UCSD-AML1 (cell line): ENCODE measurements at regions not wholly inside any gene's neighbourhood (a gene's known extent, or its start where the extent isn't known, plus 50 kb on each side); places are given as distances from the start of the nearest gene placed in this dataset.
"Not testable (repeated sequence)": the region's sequence is repeated elsewhere in the genome, so short reads cannot be mapped to it uniquely, and the experiment has no call there.

Experiments
- DNase-seq: peaks from one replicate; lab custom pipeline; 2025; ENCODE audit not compliant: unreplicated experiment; lab: John Stamatoyannopoulos, UW

DNA sequence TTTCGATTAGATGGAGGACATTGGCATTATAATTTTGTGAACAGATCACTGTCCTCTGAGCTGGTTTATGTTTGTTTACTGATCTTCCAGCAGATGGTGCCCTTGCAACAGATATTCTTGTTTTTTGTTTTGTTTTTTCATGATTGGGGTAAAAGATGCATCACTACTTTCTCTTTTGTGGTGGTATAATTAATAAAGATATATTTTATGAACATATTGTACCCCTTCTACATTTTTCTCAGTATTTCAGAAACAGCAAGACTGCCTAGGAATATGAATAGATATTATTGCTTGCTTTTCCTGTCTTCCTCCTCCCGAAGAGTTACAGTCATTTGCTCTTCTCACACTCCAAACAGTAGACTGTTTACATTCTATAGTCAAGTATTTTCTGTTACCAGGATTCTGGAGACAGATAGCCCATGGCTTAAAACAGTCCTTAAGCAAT is 905.2 kb downstream of the TRAM1L1 start:
- DNase-seq, result no peak

GRCh38 chr4:116151371-116151770 is 934.0 kb downstream of the TRAM1L1 start:
- DNase-seq, result not testable (repeated sequence)

GRCh38 chr4:116150152-116150551 is 935.2 kb downstream of the TRAM1L1 start:
- DNase-seq, result no peak

- DNase-seq, result no peak
Measured at GRCh38 chr4:116143198-116143597, 942.2 kb downstream of the TRAM1L1 start.

DNA sequence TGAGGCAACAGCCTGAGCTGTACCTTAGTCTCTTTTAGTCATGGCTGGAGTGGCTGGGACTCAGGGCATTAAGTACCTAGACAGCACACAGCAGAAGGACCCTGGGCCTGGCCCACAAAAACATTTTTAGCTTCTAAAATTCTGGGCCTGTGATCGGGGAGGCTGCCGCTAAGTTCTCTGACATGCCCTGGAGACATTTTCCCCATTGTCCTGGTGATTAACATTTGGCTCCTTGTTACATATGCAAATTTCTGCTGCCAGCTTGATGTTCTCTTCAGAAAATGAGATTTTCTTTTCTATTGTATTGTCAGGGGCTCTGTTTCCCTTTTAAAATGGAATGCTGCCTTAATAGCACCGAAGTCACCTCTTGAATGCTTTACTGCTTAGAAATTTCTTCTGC is 952.4 kb downstream of the TRAM1L1 start:
- DNase-seq, result no peak

GRCh38 chr4:116126794-116127193 is 958.6 kb downstream of the TRAM1L1 start:
- no peak for DNase-seq

DNA sequence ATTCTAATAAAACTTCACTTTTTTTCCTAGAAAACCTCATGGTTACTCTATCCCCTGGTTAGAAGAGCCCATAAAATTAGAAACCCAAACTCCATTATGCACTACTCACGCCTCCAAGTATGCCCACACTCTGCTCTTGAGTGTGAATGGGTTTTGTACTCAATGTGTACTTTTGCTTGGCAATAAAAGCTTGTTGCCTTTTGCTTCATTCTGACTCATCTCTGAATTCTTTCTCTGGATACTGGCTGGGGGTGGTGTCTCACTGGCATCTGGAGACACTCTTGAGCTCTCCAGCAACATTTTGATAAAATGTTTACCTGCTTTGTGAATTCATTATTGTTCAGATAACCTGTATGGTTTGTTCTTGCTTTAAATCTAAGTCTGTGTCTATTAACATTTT is 963.3 kb downstream of the TRAM1L1 start:
- no peak for DNase-seq

- no peak for DNase-seq
Measured at GRCh38 chr4:116118221-116118620, 967.2 kb downstream of the TRAM1L1 start.

- DNase-seq, result not testable (repeated sequence)
Measured at GRCh38 chr4:116112861-116113260, 972.5 kb downstream of the TRAM1L1 start.

- no peak for DNase-seq
Measured at GRCh38 chr4:116110713-116111112, 974.7 kb downstream of the TRAM1L1 start.

DNA sequence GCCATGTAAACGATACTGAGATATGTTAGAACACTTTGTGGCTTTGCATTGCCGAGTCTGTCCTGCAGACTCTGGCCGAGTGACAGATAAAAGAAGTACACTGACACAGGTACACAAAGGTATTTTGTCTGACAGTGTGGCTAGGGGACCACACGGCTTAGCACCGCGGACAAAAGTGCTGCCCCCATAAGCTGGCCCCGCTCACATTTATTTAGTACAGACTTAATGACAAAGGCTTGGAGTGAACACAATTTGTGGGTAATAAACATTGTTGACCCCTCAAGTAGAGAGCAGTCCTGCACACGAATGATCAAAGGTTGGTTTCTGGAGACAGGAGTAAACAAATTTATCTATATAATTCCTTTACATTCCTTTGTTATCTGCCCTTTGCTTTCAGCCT is 976.8 kb downstream of the TRAM1L1 start:
- no peak for DNase-seq

- no peak for DNase-seq
Measured at GRCh38 chr4:116101321-116101720, 984.1 kb downstream of the TRAM1L1 start.

DNA sequence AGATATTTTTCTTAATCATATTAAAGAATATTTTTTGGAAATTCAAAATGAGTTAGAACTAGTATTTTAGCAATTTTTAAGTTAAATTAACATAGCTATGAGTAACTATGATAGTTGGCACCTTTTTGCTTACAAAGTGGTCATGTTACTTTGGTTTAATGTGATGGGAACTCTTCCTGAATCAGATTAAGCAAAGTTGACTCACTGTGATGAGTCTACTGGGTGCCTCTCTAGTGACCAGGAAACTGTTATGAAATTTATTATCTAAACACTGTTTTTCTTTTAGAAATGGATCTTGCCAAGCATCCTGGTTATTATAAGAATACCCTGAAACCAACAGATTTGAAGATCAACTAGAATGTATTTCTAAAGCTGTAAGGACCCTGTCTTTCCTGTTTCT is 985.8 kb downstream of the TRAM1L1 start:
- no peak for DNase-seq

DNA sequence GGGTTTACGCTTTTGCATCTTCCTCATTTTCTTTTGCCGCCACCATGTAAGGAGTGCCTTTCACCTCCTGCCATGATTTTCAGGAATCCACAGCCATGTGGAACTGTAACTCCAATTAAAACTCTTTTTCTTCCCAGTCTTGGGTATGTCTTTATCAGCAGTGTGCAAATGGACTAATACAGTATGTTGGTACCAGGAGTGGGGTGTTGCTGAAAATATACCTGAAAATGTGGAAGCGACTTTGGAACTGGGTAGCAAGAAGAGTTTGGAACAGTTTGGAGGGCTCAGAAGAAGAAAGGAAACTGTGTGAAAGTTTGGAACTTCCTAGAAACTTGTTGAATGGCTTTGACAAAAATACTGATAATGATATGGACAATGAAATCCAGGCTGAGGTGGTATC is 983.9 kb upstream of the NDST4 start:
- DNase-seq, result not testable (repeated sequence)

DNA sequence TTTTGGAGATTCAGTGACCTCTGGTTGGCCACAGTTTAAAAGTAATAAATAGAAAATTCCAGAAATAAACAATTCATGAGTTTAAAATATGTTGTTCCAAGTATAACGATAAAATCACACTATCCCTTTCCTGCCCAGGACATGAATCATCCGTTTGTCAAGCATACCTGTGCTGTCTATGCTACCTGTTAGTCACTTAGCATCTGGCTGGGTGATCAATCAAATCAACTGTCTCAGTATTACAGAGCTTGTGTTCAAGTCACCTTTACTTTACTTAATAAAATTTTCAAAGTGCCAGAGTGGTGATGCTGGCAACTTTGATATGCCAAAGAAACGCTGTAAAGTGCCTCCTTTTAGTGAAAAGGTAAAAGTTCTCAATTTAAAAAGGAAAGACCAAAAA is 979.5 kb upstream of the NDST4 start:
- DNase-seq, result no peak

DNA sequence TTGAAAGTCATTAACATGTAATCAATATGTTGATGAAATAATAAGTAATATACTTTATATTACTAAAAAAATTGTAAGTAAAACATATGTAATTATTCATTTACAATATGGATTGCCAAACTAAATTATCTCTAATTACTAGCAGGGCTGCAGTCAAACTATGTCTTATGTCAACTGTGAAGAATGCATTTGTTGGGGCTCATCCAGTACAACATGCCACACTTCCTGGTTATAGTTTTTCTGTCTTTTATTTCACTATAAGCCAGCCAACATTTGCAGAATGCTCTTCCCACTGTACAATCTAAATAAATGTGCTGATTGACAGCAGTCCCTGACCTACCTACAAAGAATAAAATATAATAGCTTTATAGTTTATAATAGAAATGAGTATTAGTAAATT is 975.4 kb upstream of the NDST4 start:
- DNase-seq, result no peak

DNA sequence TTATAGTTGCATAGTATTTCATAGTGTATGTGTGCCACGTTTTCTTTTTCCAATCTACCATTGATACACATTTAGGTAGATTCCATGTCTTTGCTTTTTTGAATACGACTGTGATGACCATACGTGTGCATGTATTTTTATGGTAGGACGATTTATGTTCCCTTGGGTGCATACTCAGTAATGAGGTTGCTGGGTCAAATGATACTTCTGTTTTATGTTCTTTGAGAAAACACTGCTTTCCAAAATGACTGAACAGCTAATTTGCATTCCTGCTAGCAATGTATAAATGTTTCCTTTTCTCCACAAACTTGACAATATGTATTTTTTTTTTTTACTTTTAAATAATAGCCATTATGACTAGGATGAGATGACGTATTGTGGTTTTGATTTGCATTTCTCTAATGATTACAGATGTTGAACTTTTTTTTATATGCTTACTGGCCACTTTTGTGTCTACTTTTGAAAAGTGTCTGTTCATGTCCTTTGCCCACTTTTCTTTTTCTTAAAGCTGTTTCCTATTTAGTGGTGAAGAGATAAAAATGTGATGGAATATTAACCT is 969.5 kb upstream of the NDST4 start:
- DNase-seq, result no peak

- DNase-seq, result no peak
Measured at GRCh38 chr4:116073051-116073450, 959.6 kb upstream of the NDST4 start.

- DNase-seq, result no peak
Measured at GRCh38 chr4:116070283-116070682, 956.9 kb upstream of the NDST4 start.

- DNase-seq, result no peak
Measured at GRCh38 chr4:116066711-116067245, 953.4 kb upstream of the NDST4 start.

- DNase-seq, result no peak
Measured at GRCh38 chr4:116064331-116064730, 950.9 kb upstream of the NDST4 start.

DNA sequence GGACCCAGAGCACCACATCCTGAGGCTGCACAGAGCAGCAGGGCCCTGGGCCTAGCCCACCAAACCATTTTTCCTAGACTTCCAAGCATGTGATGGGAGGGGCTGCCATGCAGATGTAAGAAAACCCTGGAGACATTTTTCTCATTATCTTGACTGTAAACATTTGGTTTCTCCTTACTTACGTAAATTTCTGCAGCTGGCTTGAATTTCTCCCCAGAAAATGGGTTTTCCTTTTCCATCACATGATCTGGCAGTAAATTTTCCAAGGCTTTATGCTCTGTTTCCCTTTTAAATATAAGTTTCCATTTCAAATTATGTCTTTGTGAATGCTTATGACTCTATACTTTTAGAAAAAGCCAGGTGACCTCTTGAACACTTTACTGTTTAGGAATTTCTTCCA is 945.9 kb upstream of the NDST4 start:
- no peak for DNase-seq

- no peak for DNase-seq
Measured at GRCh38 chr4:116058129-116058528, 944.7 kb upstream of the NDST4 start.
